GM18951 (cell line): ENCODE measurements at regions not wholly inside any gene's neighbourhood (a gene's known extent, or its start where the extent isn't known, plus 50 kb on each side); places are given as distances from the start of the nearest gene placed in this dataset.

Source experiments
- POLR2A ChIP-seq: IDR thresholded peaks from 4 replicates; pipeline ENCODE4 v1.6.1; 2011; ENCODE audit warnings: mild to moderate bottlenecking; ENCODE audit not compliant: insufficient read length, insufficient read depth; ENCODE audit errors: extremely low read depth
- in situ Hi-C: fragments of 300-500 bp; cut with MboI; formaldehyde crosslinking; loops from one replicate; pipeline ENCODE4 v1.12.0; 2022; ENCODE audit warnings: low sequenced_read_pairs, mixed read lengths, inconsistent platforms; ENCODE audit not compliant: unreplicated experiment

- in situ Hi-C loops, result no loop called here
- no peak for TF ChIP-seq POLR2A
Measured at GRCh38 chr4:111542056-111542455, 603.2 kb upstream of the FAM241A start.

- no peak for TF ChIP-seq POLR2A
- in situ Hi-C loops, result no loop called here
Measured at GRCh38 chr4:111546881-111547280, 598.4 kb upstream of the FAM241A start.

DNA sequence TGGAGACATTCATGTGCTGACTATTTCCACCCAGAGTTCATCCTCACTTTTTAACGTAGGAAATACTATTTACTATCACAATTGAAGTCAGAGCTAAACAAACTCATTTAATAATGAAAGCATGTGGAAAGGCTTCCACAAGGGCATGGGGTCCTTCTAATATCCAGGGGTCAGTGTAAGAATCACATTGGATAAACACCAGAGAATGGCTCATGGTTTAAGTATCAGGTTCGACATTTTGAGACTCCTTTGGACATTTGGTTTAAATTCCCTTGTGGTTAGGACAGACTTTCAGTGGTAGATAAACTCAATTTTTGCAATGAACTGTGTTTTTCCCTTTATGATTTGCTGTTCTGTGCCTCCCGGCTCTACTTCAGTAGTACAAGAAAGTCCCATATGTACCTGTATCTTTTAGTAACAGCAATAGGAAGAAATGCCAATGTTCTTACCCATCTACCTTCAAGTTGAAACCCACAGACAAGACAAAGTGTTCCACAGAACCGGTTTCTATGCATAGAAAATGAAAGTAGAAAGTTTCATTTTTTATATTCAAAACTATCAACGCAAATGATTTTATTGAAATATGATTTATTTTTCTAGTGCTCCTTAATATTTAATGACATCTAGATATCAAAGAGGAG, 589.0 kb upstream of the FAM241A start:
- TF ChIP-seq POLR2A, result no peak

GRCh38 chr4:111556851-111557250, 588.4 kb upstream of the FAM241A start:
- no peak for TF ChIP-seq POLR2A
- in situ Hi-C loops, result no loop called here

More for the DNA sequence above, 589.0 kb upstream of the FAM241A start:
- in situ Hi-C loops, result no loop called here

GRCh38 chr4:111562826-111563225, 582.4 kb upstream of the FAM241A start:
- in situ Hi-C loops, result no loop called here
- no peak for TF ChIP-seq POLR2A

GRCh38 chr4:111572470-111572869, 572.8 kb upstream of the FAM241A start:
- in situ Hi-C loops, result no loop called here
- TF ChIP-seq POLR2A, result no peak

DNA sequence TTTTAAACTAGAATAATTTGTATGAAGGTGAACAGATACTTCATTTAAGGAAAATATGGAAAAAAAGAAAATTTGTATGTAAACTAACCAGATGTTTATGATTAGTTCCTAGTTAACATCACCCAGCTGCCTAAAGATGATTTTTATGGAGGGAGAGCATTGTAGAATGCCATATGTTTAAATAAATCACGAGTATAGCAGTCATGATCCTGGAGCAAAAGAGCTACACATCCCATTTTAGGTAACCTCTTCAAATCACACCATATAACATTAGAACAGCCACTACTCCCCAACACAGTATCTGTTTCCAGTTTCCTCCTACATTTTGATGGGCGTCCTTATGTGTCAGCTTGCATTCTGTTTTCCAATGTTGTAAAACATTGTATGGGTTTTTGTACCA, 571.9 kb upstream of the FAM241A start:
- in situ Hi-C loops, result no loop called here
- TF ChIP-seq POLR2A, result no peak

DNA sequence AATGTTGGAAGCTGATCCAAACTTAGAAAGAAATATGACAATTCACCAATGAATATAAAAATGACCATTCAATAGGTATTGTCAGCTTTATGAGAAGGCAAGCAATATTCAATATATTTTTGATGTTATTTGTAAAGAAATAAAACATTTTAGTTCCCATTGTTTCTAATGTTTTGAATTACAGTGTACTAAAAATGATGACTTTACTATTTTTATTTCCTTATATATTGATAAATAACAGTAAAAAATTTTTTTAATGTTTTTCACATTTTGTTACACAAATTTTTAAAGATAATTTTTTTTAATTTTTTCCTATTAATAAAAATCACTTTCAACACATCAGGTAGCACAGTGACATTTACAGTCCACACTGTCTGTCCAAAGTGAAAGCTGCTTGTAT, 565.5 kb upstream of the FAM241A start:
- TF ChIP-seq POLR2A, result no peak
- in situ Hi-C loops, result no loop called here

- no peak for TF ChIP-seq POLR2A
- in situ Hi-C loops, result no loop called here
Measured at GRCh38 chr4:111595456-111595855, 549.8 kb upstream of the FAM241A start.

DNA sequence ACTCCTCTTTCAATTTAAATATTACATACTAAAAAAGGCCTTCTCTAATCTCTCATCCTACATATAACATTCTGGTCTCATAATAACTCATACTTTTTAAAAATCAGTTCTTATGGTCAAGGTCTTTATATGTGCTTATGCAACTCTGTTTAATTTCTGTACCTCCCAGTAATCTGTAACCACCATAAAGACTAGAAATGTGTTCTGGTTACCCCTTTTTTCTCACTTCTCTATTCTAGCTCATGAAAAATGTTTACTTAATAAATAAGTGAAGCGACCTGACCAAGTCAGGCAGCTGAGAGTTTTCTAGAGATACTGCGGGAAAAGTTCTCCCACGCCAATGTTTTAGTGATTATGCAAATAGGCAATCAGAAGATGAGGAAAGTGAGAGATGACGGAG, 548.8 kb upstream of the FAM241A start:
- no peak for TF ChIP-seq POLR2A
- in situ Hi-C loops, result no loop called here

DNA sequence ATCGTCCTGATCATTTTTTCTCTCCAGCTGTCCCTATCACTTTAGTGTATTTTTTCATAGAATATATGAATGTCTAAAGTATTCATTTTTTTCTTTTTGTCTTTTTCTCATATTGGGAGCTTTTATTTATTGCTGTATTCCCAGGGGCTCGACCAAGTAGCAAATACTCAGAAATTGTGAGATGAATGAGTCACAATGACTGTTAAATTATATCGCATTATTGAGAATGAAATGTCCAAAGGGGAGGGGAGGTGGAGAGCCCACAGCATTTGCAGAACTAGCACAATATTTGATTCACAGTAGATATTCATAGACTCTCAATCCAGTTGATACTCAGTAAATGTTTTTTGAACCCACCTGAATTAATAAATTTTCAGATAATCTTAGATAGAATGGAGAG, 543.6 kb upstream of the FAM241A start:
- in situ Hi-C loops, result no loop called here
- TF ChIP-seq POLR2A, result no peak

- in situ Hi-C loops, result no loop called here
- no peak for TF ChIP-seq POLR2A
Measured at GRCh38 chr4:111602848-111603247, 542.4 kb upstream of the FAM241A start.

- no peak for TF ChIP-seq POLR2A
- in situ Hi-C loops, result no loop called here
Measured at GRCh38 chr4:111605111-111605510, 540.1 kb upstream of the FAM241A start.

GRCh38 chr4:111610681-111611080, 534.6 kb upstream of the FAM241A start:
- in situ Hi-C loops, result no loop called here
- TF ChIP-seq POLR2A, result no peak

DNA sequence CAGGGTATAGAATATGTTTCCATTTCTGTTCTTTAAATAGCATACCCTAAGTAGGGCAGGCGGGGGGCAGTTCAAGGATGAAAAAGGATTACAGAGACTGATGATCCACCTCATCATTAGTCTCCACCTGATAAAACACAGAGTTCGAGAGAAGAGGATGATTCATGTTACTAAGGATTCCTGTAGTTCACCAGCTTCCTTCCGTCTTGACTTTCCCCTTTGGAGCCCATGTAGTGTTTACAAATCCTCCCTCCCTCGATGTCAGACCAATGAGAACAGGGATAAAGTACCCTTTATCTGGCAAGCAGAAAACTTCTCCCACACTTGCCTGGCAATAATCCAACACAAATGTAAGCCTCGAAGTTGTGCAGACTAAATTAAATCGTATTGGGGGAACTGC, 526.3 kb upstream of the FAM241A start:
- in situ Hi-C loops, result no loop called here
- TF ChIP-seq POLR2A, result no peak
